ENCODE measurements at regions not wholly inside any gene's neighbourhood (a gene's known extent, or its start where the extent isn't known, plus 50 kb on each side); places are given as distances from the start of the nearest gene placed in this dataset.

GRCh38 chr5:158563760-158564390 is 535.8 kb downstream of the EBF1 start:
- DNase-seq (ENCODE audit: low read depth, low spot score) (no peak), ATAC-seq (no peak), FAIRE-seq (no peak)
- Histone ChIP-seq H3K4me1 (ENCODE audit: control insufficient read depth, insufficient read depth, low read length) (peaks cover 25% of the 10 kb centered on the region), H3K79me2 (ENCODE audit: control insufficient read depth, insufficient read depth, low read length) (no peaks in the 10 kb centered on the region), H3K36me3 (ENCODE audit: control insufficient read depth in 2 of 2, insufficient read depth in 2 of 2, low read length in 1 of 2) (no peaks in the 10 kb centered on the region), H3K27me3 (replicated peaks in 1 of 2; ENCODE audit: control insufficient read depth in 2 of 2, insufficient read depth in 2 of 2, low read length in 1 of 2) (no peaks in the 10 kb centered on the region; a peak in 1 of 4 replicates), H3K9ac (ENCODE audit: control insufficient read depth, insufficient read depth, low read length) (no peak overlapping the region), H3K9me3 (replicated peaks; ENCODE audit: control insufficient read depth, insufficient read depth, low read length) (no peaks in the 10 kb centered on the region; the same call in 2 of the 3 replicates), H3K4me2 (ENCODE audit: control insufficient read depth, insufficient read depth) (no peak overlapping the region), H4K20me1 (ENCODE audit: control insufficient read depth, insufficient read depth) (no peaks in the 10 kb centered on the region), H3K27ac (ENCODE audit: control insufficient read depth, insufficient read depth) (no peak overlapping the region), H2AFZ (ENCODE audit: control insufficient read depth, low read depth, low read length) (no peak overlapping the region), H3K4me3 (no peak overlapping the region)
- ChIA-PET CTCF (no interaction called here), RAD21 (ENCODE audit: unreplicated experiment) (no interaction called here), SMC1A (ENCODE audit: uncharacterized antibody, unreplicated experiment) (interaction anchor here (0.7 to 1.2 kb wide), 4 partner anchors 17 to 155 kb away, joined by 3 to 4 read pairs (median 3); no protein-coding TSS in a partner anchor), POLR2A (no interaction called here)
- 54% methylated on average over 5 of the region's 5 CpGs for WGBS (ENCODE audit: insufficient coverage, insufficient replicate concordance, low lambda C conversion rate, missing lambda C conversion rate)
- BruUV-seq (replicated peaks), result no TSS peak
- TF ChIP-seq STAT1 (conservative IDR thresholded peaks at IDR 0.05) (no peak), TAF1 (IDR thresholded peaks at IDR 0.05; ENCODE audit: borderline replicate concordance, low read depth, low read length) (no peak), MAX (IDR thresholded peaks at IDR 0.05; ENCODE audit: low read depth, low read length) (no peak), CBX3 (IDR thresholded peaks at IDR 0.05; ENCODE audit: borderline replicate concordance, low read depth) (no peak), SP1 (IDR thresholded peaks at IDR 0.05; ENCODE audit: low read depth, low read length) (no peak), IKZF2 (IDR thresholded peaks at IDR 0.05) (no peak), POU2F2 (IDR thresholded peaks at IDR 0.05; ENCODE audit: borderline replicate concordance, low read depth, low read length) (no peak), SIX5 (IDR thresholded peaks at IDR 0.05; ENCODE audit: low read depth, low read length, severe bottlenecking) (no peak), TCF3 (IDR thresholded peaks at IDR 0.05; ENCODE audit: borderline replicate concordance, insufficient read depth, low read depth, low read length) (no peak)
- TF ChIP-seq, protein P1, sequence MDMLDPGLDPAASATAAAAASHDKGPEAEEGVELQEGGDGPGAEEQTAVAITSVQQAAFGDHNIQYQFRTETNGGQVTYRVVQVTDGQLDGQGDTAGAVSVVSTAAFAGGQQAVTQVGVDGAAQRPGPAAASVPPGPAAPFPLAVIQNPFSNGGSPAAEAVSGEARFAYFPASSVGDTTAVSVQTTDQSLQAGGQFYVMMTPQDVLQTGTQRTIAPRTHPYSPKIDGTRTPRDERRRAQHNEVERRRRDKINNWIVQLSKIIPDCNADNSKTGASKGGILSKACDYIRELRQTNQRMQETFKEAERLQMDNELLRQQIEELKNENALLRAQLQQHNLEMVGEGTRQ (IDR thresholded peaks at IDR 0.05; ENCODE audit: borderline replicate concordance, low read depth, low read length), result no peak
- intact Hi-C loops (cut with micrococcal nuclease; ENCODE audit: unreplicated experiment), result no loop called here
- in situ Hi-C loops (cut with MboI), result no loop called here
